ENCODE measurements at regions not wholly inside any gene's neighbourhood (a gene's known extent, or its start where the extent isn't known, plus 50 kb on each side); places are given as distances from the start of the nearest gene placed in this dataset.

DNA sequence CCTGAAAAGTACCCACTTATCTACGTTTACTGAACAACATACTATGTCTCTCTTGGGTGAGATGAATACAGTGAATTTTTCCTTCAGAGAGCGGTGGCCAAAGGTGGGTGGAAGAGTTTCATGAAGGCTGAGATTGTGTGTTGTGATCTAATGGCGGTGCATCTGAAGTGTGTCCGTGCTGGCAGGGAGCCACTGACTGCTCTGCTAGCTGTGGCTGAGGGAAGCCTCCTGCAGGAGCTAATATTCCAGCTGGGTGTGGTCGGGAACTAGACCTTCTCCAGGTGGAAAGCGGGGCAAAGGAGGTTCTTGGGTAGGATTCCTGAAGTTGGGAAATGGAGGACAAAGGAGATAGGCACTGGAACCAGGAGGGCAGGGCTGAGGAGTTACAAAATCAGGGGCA lies 69.2 kb upstream of the GRB10 start:
- TF ChIP-seq, protein P1, sequence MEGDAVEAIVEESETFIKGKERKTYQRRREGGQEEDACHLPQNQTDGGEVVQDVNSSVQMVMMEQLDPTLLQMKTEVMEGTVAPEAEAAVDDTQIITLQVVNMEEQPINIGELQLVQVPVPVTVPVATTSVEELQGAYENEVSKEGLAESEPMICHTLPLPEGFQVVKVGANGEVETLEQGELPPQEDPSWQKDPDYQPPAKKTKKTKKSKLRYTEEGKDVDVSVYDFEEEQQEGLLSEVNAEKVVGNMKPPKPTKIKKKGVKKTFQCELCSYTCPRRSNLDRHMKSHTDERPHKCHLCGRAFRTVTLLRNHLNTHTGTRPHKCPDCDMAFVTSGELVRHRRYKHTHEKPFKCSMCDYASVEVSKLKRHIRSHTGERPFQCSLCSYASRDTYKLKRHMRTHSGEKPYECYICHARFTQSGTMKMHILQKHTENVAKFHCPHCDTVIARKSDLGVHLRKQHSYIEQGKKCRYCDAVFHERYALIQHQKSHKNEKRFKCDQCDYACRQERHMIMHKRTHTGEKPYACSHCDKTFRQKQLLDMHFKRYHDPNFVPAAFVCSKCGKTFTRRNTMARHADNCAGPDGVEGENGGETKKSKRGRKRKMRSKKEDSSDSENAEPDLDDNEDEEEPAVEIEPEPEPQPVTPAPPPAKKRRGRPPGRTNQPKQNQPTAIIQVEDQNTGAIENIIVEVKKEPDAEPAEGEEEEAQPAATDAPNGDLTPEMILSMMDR (IDR thresholded peaks at IDR 0.05; ENCODE audit: low read depth, low read length, missing input control): no peak
- no peak for TF ChIP-seq GABPA (IDR thresholded peaks at IDR 0.05 in 1 of 2, conservative IDR thresholded peaks at IDR 0.05 in 1 of 2)
- TF ChIP-seq, protein P2, sequence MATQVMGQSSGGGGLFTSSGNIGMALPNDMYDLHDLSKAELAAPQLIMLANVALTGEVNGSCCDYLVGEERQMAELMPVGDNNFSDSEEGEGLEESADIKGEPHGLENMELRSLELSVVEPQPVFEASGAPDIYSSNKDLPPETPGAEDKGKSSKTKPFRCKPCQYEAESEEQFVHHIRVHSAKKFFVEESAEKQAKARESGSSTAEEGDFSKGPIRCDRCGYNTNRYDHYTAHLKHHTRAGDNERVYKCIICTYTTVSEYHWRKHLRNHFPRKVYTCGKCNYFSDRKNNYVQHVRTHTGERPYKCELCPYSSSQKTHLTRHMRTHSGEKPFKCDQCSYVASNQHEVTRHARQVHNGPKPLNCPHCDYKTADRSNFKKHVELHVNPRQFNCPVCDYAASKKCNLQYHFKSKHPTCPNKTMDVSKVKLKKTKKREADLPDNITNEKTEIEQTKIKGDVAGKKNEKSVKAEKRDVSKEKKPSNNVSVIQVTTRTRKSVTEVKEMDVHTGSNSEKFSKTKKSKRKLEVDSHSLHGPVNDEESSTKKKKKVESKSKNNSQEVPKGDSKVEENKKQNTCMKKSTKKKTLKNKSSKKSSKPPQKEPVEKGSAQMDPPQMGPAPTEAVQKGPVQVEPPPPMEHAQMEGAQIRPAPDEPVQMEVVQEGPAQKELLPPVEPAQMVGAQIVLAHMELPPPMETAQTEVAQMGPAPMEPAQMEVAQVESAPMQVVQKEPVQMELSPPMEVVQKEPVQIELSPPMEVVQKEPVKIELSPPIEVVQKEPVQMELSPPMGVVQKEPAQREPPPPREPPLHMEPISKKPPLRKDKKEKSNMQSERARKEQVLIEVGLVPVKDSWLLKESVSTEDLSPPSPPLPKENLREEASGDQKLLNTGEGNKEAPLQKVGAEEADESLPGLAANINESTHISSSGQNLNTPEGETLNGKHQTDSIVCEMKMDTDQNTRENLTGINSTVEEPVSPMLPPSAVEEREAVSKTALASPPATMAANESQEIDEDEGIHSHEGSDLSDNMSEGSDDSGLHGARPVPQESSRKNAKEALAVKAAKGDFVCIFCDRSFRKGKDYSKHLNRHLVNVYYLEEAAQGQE (IDR thresholded peaks at IDR 0.05): no peak
- TF ChIP-seq, protein P3, sequence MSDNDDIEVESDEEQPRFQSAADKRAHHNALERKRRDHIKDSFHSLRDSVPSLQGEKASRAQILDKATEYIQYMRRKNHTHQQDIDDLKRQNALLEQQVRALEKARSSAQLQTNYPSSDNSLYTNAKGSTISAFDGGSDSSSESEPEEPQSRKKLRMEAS (IDR thresholded peaks at IDR 0.05): no peak
- TF ChIP-seq, protein P4, sequence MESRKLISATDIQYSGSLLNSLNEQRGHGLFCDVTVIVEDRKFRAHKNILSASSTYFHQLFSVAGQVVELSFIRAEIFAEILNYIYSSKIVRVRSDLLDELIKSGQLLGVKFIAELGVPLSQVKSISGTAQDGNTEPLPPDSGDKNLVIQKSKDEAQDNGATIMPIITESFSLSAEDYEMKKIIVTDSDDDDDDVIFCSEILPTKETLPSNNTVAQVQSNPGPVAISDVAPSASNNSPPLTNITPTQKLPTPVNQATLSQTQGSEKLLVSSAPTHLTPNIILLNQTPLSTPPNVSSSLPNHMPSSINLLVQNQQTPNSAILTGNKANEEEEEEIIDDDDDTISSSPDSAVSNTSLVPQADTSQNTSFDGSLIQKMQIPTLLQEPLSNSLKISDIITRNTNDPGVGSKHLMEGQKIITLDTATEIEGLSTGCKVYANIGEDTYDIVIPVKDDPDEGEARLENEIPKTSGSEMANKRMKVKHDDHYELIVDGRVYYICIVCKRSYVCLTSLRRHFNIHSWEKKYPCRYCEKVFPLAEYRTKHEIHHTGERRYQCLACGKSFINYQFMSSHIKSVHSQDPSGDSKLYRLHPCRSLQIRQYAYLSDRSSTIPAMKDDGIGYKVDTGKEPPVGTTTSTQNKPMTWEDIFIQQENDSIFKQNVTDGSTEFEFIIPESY (IDR thresholded peaks at IDR 0.05): no peak
- TF ChIP-seq TAF1 (conservative IDR thresholded peaks at IDR 0.05): no peak
- TF ChIP-seq SP1 (IDR thresholded peaks at IDR 0.05): no peak
- TF ChIP-seq, protein P5, sequence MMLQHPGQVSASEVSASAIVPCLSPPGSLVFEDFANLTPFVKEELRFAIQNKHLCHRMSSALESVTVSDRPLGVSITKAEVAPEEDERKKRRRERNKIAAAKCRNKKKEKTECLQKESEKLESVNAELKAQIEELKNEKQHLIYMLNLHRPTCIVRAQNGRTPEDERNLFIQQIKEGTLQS (IDR thresholded peaks at IDR 0.05): no peak
- no peak for TF ChIP-seq JUND (IDR thresholded peaks at IDR 0.05)
- no peak for TF ChIP-seq EGR1 (IDR thresholded peaks at IDR 0.05; ENCODE audit: low read depth in 2 of 2)
- TF ChIP-seq RAD21 (IDR thresholded peaks at IDR 0.05): no peak
- no peak for TF ChIP-seq HNF4A (conservative IDR thresholded peaks at IDR 0.05)
- TF ChIP-seq NR2F2 (IDR thresholded peaks at IDR 0.05): no peak

All from liver (tissue), 3 donors.